ENCODE measurements at regions not wholly inside any gene's neighbourhood (a gene's known extent, or its start where the extent isn't known, plus 50 kb on each side); places are given as distances from the start of the nearest gene placed in this dataset.

GRCh38 chr2:126239320-126239955, 416.5 kb upstream of the GYPC start:
- H3K27ac ChIP-seq = no peak overlapping the region
- no peak for TF ChIP-seq CTCF (IDR thresholded peaks at IDR 0.05)
- TF ChIP-seq ZFX (IDR thresholded peaks at IDR 0.05; ENCODE audit: borderline replicate concordance) = no peak

- no peak overlapping the region for H3K27ac ChIP-seq
Measured at GRCh38 chr2:126241001-126241400, 415.0 kb upstream of the GYPC start.

GRCh38 chr2:126241411-126241810, 414.5 kb upstream of the GYPC start:
- H3K27ac ChIP-seq = no peak overlapping the region
- TF ChIP-seq ZFX (IDR thresholded peaks at IDR 0.05; ENCODE audit: borderline replicate concordance) = no peak
- TF ChIP-seq CTCF (IDR thresholded peaks at IDR 0.05) = no peak

More at GRCh38 chr2:126241001-126241400, 415.0 kb upstream of the GYPC start:
- no peak for TF ChIP-seq ZFX (IDR thresholded peaks at IDR 0.05; ENCODE audit: borderline replicate concordance)
- no peak for TF ChIP-seq CTCF (IDR thresholded peaks at IDR 0.05)

GRCh38 chr2:126244937-126245336, 411.0 kb upstream of the GYPC start:
- TF ChIP-seq ZFX (IDR thresholded peaks at IDR 0.05; ENCODE audit: borderline replicate concordance) (no peak), CTCF (IDR thresholded peaks at IDR 0.05) (peak; percentile 41; the same call in 1 of the 2 replicates)
- H3K27ac ChIP-seq = no peak overlapping the region

GRCh38 chr2:126253669-126254068, 402.3 kb upstream of the GYPC start:
- H3K27ac ChIP-seq = no peak overlapping the region
- TF ChIP-seq ZFX (IDR thresholded peaks at IDR 0.05; ENCODE audit: borderline replicate concordance) (no peak), CTCF (IDR thresholded peaks at IDR 0.05) (no peak)

GRCh38 chr2:126264625-126265024, 391.3 kb upstream of the GYPC start:
- no peak overlapping the region for H3K27ac ChIP-seq
- TF ChIP-seq CTCF (IDR thresholded peaks at IDR 0.05) (no peak), ZFX (IDR thresholded peaks at IDR 0.05; ENCODE audit: borderline replicate concordance) (no peak)

- TF ChIP-seq CTCF (IDR thresholded peaks at IDR 0.05) (no peak), ZFX (IDR thresholded peaks at IDR 0.05; ENCODE audit: borderline replicate concordance) (no peak)
- no peak overlapping the region for H3K27ac ChIP-seq
Measured at GRCh38 chr2:126269911-126270310, 386.0 kb upstream of the GYPC start.

Measured in 22Rv1 (cell line).